HG03460 (cell line): ENCODE measurements at regions not wholly inside any gene's neighbourhood (a gene's known extent, or its start where the extent isn't known, plus 50 kb on each side); places are given as distances from the start of the nearest gene placed in this dataset.

Experiments
- ATAC-seq: cut with Tn5 transposase; IDR thresholded peaks from one replicate; pipeline ENCODE4 v1.9.1; 2021; ENCODE audit not compliant: unreplicated experiment

DNA sequence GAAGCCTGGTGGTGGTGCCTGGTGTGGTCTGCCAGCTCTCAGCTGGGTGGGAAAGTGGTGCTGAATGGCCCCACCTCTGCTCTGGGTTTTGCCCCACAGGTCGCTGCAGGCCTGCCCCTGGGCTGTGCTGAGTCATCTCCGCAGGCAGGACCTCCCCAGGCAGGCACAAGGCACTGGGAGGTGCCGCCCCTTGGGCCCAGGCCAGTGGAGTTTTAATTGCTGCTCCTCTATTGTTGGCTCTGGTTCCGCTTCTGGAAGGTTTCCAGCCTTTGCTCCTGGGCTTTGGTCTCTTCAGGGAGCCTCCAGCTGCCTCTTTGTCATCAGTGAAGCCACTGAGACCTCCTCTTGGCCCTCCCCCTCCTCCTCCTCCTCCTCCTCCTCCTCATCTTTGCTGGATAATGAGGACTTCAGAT is 180.3 kb upstream of the GRB10 start:
- ATAC-seq: peak; percentile 59

- peak; percentile 17 for ATAC-seq
These were observed 179.7 kb upstream of the GRB10 start for GRCh38 chr7:50962281-50962883.

- no peak for ATAC-seq
These were observed 178.1 kb upstream of the GRB10 start for GRCh38 chr7:50960621-50961310.

DNA sequence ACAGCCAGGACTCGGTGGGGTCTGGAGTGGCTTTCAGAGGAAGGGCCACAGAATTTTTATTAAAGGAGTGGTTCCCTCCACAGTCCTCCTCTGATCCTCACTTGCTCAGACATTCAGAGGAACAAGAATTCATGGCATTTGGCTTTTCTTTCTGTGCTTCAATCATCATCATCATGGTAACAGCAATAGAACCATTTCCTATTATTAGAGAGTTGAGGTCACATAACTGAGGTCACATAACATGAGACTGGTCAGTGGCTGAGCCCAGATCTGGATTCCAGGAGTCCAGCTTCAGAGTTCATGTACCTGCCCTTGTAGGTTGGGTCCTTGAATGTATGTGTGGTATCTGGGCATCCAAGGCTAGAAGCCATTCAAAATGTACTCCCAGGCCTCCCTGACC is 177.3 kb upstream of the GRB10 start:
- no peak for ATAC-seq

DNA sequence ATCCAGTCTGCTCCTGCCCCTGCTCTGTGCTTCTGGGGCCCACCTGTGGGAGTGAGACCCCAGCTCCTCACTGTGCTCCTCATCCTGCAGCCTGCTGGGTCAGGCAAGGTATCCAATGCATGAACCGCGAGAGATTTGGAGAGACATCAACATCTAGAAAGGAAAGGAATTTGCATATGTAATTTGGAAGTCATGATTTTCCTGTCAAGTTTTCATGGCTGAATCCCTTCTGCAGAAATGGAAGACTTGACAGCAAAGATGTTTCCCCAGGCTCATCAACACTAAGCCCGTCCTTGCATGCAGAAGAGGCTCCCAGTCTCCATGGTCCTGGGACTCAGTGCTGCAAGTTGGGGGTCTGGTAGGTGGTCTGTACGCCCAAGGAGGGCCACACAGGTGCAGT is 176.9 kb upstream of the GRB10 start:
- ATAC-seq: no peak

GRCh38 chr7:50957855-50958254 is 175.2 kb upstream of the GRB10 start:
- ATAC-seq: no peak

DNA sequence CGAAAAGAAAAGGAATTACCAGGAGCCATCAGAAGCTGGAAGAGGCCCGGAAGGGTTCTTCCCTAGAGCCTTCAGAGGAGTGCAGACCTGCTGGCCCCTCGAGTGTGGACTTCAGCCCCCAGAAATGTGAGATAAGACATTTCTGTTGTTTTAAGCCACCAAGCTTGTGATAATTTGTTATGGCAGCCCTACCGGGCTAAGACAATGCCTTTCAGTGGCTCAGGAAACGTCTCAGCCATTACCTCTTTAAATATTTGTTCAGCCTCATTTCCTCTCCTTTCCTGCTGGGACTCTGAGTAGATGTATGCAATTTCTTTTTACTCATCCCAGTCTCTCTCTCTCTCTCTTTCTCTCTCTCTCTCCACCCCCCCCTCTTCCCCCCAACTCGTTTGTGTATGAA is 174.7 kb upstream of the GRB10 start:
- no peak for ATAC-seq

- no peak for ATAC-seq
These were observed 173.9 kb upstream of the GRB10 start for GRCh38 chr7:50956522-50957155.

DNA sequence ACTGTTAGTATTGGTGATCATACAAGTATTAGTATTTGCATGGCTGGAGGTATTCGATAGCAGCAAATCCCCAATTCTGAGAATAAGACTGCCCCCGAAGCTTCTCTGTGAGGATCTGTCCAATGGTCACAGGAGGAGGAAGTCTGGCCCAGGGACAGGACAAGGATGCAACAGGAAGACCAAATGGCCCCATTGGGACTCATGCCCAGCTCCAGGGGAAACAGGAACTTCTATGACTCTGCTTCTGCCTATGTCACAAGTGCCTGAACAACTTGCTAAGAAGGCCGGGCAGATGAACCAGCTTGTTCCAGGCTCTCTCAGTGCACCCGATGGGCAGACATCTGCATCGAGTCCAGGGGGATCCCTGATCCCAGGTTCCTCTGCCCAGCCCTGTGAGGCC is 172.0 kb upstream of the GRB10 start:
- no peak for ATAC-seq

DNA sequence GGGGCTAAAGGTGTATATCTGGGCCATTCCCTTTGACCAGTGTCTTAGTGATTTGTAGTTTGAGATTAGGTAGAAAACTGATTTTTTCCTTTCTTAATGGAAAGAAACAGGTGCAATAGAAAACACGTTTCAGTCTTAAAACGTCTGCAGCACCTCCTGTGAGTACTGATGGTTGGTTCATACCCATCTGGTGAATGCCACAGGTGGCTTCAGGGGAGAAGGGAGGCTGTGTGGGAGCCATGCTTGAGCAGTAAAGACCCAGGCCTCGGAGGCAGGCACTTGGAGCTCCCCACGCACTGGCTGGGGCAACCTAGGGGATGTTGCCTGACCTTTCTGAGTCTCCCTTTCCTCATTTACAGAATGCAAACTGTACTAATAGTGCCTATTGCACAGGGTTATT is 171.5 kb upstream of the GRB10 start:
- no peak for ATAC-seq

- no peak for ATAC-seq
These were observed 171.1 kb upstream of the GRB10 start for GRCh38 chr7:50953820-50954219.

DNA sequence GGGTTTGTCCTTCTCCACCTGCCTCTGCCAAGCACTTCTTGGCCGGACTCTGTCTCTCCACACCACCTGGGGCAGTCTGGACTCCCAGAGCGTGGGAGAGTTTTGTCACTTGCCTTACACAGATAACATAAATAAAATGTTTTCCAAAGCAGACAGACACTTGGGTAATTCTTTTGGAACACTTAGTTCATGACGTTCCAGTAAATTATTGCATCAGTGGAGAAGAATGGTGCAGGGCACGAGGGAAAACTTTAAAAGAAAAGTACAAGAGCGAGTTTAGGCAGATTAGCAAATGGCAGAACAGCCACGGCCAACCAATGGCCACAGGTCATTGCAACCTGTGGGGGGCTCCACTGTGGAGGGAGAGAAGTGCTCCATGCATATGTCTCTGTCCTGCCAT is 170.6 kb upstream of the GRB10 start:
- ATAC-seq: no peak

DNA sequence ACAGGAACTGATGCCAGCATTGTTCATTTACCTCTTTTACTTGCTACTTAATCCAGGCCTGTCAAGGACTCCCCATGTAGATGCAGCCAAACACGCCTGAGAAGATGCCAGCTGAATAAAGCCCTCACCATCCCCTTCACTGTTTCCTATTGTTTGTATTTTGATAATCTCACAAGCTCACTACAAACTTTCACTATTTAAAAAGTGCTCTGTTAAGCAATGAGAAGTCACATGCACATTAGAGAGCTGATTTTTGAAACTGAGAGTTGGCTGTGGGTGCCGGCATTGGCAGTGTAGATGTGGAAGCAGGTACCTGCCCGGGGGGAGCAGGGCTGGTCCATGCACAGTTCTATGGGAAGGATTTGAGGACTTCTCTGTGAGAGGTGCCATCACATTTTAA is 169.8 kb upstream of the GRB10 start:
- no peak for ATAC-seq

DNA sequence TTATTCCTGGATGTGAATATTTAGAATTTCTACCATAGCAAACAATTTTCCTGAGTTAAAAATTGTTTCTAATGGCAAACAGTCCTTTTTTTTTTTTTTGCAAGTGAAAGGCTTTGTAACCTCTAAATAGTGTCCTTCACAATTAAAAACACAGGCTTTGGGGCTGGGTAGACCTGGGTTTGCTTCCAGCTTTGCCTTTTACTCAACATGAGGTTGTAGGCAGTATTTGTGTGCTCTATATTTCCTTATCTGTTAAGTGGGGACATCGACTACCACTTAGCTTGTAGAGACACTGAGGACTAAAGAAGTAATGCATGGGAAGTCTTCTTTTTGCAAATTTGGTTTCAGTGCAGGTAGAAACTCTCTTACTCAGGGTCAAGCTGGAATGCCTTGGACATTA is 169.4 kb upstream of the GRB10 start:
- ATAC-seq: no peak

- ATAC-seq: no peak
These were observed 160.8 kb upstream of the GRB10 start for GRCh38 chr7:50943482-50943881.

DNA sequence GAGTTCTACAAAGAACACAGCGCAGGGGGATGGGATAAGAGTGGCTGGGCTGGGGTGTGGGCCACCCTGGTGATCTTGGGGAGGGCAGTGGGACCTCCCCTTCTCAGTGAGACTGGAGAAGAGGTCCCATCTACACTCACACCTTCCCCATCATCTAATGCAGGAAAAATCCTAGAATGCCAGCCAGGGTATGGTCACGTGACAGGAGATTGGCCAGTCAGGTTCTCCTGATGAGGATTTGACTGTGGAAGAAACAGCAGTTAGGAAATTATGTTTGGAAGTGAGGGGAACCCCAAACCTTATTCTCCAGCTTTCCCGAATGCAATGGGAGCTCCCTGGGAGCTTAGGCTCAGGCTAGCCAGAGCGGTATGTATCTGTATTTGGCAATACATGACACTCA is 158.8 kb upstream of the GRB10 start:
- no peak for ATAC-seq

GRCh38 chr7:50940621-50941020 is 157.9 kb upstream of the GRB10 start:
- no peak for ATAC-seq

- ATAC-seq: no peak
These were observed 156.3 kb upstream of the GRB10 start for GRCh38 chr7:50939021-50939420.

DNA sequence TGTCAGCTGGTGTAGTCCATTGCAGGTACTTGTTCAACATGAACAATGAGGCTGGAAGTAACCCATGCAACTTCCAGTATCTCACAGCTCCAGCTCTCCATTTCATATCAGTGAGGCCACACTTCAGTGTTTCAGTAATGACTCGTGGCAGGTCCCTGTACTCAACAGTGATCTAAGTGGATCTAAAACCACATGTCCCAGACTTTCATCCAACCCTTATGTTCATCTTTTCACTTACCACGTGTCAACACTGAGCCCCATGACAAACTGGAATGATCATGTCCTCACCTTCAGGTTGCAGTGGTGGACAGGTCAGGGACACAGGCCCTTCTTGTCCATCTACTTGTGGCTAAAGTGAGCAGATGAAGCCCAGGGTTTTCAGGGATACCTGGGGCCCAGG is 155.0 kb upstream of the GRB10 start:
- ATAC-seq: no peak

DNA sequence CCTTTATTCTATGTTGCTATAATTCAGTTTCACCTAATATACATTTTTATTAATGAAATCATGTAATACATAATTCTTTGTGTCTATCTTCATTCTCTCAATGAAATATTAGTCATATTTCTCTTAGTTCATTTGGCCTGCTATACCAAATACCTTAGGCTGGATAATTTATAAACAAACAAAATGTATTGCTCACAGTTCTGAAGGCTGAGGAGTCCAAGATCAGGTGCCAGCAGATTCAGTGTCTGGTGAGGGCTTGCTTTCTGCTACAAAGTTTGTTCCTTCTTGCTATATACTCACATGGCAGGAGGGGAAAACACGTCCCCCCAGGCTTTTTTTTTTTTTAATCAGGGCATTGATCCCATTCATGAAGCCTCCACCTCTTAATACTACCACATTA is 143.4 kb upstream of the GRB10 start:
- ATAC-seq: no peak

GRCh38 chr7:50923476-50923875 is 140.8 kb upstream of the GRB10 start:
- ATAC-seq: no peak

- ATAC-seq: no peak
These were observed 138.6 kb upstream of the GRB10 start for GRCh38 chr7:50921114-50921813.
